ENCODE measurements at regions not wholly inside any gene's neighbourhood (a gene's known extent, or its start where the extent isn't known, plus 50 kb on each side); places are given as distances from the start of the nearest gene placed in this dataset.
"Not testable (repeated sequence)": the region's sequence is repeated elsewhere in the genome, so short reads cannot be mapped to it uniquely, and the experiment has no call there.

DNA sequence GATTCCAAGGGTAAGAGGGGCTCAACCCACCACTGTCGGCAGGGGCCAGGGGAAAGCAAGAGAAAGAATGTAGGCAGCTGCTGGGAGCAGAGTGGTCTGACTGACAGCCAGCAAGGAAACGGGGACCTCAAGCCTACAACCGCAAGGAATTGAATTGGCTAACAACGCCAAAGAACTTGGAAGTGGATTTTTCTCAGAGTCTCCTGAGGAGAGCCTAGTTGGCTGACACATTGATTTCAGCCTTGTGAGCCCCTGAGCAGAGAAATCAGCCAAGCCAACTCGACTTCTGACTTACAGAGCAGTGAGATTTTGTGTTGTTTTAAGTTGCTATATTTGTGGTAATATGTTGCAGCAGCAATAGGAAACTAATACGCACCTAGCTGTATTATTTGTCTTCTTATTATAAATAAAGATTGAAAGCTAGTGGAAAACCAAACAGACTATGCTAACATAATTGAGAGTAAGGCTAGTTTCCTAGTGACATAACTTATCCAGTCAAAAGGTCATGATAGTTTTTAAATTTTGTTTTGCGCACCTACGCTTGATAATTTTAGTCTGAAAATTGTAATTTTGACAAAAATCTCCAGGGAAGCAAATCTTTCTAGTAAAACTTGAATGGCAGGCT, 145.8 kb upstream of the HCCS start:
- DNase-seq (ENCODE audit: low spot score) = no peak

- DNase-seq (ENCODE audit: low spot score) = no peak
These were observed 145.1 kb upstream of the HCCS start for GRCh38 chrX:10966057-10966456.

DNA sequence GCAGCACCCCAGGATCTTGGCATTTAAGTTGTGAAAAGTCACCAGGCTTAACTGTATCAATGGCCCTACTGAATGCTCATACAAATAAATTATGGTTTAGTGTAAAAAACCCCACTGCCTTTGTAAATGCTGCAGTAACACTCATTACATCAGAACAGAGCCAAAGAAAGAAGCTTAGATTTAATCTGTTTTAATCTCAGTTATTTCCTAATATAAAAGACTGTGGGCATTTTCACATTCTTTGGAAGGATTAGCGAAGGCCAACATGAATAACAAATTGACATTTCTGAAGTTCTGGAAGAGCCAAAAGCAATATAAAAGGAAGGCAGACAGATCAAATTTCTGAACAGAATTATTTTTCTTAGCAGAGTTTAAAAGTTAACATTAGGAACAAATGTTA, 140.0 kb upstream of the HCCS start:
- DNase-seq (ENCODE audit: low spot score) = no peak

GRCh38 chrX:10971759-10972158, 139.4 kb upstream of the HCCS start:
- no peak for DNase-seq (ENCODE audit: low spot score)

GRCh38 chrX:10972706-10973105, 138.4 kb upstream of the HCCS start:
- DNase-seq (ENCODE audit: low spot score) = no peak

DNA sequence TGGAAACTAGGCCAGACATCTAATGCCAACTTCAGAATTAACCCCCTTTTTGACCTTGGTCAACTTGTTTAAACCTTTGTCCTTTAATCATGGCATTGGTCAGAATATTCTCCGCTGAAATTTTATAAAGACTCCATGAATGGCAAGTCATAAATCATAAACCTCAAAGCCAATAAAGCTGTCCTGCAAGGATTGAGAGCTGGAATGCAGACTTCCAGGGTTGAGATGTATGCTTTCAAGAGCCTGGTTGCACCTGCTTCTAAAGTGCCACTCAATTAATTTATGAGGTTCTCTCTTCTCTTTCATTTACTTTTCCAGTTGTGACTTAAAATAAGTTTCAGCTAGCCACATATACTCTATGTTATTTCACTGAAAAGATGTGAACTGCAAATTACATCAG, 136.2 kb upstream of the HCCS start:
- DNase-seq (ENCODE audit: low spot score) = no peak

DNA sequence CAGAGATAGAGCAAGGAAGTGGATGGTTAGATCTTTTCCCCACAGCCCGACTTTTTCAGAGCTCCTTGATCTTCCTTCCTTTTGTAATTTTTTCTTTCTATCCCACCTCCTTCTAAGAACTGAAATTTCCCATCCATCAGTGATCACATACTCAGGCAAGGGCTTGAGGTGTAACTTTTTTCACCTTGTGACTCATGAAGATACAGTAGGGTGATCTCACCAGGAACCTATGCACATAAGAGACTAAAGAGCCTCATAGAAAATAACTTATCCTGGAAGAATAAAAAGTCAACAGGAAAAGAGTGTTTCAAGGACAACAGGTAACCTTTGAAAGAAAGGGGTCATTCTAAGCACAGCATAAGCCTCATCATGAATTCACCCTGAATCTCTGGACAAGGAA, 131.2 kb upstream of the HCCS start:
- no peak for DNase-seq (ENCODE audit: low spot score)

DNA sequence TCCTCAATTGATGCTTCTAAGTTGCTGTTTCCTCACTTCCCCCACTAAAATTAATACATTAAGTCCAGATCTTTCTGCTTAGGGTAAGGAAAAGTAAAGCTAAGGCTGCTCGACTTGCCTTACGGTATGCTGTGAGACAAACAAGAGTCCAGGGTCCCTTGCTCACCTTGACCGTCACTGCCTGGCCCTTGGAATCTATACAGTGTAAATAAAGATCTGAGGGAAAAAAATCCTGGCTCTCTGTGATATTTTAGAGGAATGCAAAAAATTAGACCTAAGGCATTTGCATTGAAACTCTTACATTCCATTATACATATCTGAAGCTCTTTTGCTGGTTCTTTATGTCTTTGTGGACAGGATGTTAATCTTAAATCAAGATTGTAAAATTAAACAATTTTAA, 129.6 kb upstream of the HCCS start:
- no peak for DNase-seq (ENCODE audit: low spot score)

DNA sequence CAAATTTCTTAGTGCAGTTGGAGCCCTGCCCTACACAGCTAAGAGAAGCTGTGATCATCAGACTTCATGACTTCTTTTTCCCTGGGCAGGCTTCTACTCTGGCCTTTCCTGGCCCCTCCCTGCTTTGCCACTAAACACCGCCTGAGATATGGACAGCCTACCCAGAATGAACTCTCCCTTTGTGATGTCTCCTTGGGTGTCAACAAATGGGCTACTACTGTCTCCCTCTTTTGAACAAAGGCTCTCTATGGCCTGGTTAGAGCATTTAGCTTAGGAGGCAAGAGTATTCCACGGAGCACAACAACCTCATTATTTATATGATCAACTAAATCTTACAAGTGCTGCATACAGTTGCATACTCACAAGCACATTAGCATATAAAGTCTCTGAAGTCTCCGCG, 127.6 kb upstream of the HCCS start:
- no peak for DNase-seq (ENCODE audit: low spot score)

DNA sequence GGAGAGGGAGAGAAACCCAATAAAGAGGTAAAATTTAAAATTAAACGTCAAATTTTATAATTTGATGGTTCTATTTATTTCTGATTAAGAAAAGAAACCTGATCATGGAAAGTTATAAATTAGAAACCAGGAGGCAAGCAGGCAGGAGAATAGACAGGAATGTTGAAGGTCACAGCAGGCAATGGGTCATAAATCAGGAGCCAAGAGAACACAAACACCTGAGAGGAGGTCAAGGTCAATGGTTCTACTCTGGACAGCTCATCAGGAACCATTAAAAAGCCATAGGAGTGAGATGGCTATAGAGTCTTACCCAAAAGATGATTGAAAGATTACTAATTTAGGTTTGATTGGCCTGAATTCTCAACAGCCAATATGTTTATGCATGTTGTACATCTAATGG, 126.9 kb upstream of the HCCS start:
- no peak for DNase-seq (ENCODE audit: low spot score)

DNA sequence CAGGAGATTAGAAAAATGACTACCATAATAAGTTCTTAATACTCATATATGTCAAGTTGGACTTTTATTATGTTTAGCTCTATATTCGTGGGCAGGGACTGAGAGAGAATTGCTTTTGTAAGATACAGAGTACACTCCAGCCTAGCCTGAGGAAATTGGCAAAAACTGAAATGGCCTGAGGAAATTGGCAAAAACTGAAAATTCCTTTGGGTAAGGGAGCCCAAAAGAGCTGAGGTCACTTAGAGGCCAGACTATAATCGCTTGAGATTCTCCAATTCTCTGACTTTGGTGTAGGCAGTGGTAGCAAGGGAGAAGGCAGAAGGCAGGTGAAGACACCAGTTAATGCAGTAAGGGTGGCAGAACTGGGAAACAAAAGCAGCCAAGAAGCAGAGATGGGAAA, 124.5 kb upstream of the HCCS start:
- no peak for DNase-seq (ENCODE audit: low spot score)

GRCh38 chrX:10988653-10989052, 122.5 kb upstream of the HCCS start:
- DNase-seq (ENCODE audit: low spot score) = no peak

DNA sequence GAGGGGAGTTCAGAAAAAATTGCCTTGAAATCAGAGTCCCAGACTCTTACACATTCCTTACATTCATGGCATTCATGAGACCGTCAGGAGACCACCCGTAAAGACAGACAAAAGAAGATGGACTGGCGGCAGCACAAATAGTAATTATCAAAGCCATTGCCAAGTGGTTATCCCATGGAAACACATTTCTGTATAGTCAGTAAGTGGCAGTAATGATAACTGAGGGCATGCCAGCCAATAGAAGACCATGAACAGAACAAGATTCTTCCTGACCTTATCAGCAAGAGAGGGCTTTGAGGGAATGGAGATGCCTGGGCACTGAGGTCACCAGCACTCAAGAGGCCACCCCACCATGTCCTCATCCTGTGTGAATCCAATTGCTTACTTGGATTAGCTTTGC, 121.7 kb upstream of the HCCS start:
- DNase-seq (ENCODE audit: low spot score) = no peak

DNA sequence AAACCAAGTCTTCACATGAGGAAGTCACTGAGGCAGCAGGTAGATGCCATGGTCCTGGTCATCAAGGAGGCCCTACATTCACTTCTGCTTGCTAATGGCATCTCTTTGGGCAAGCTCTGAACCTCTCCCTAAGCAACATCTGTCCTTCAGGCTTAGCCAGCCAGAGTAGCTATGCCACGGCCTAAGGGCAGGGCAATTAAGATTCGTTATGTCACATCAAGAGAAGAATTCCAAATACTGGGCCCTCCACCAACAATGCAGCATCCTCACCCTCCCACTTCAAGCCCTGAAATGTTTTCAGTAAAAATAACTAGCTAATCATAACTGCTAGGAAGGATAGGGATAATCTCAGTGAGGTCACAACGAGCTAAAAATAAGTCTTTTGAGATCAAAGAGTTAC, 120.7 kb upstream of the HCCS start:
- DNase-seq (ENCODE audit: low spot score) = no peak

DNA sequence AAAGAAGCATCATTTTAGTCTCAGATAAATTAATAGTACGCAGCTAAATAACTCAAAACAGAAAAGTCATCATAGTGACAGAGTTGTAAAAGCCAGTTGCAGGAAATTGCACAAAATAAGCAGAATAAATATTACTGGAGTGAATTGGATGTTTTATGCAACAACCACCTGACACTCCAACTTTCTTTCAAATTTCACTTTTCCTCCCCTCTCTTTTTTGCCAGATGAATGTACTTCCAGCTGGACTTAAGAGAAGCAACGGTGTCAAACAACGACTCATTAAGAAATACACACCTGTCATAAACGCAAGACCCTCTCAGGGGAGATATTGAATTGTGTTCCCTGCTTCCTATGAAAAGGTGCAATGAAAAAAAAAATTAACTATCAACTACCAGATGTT, 120.2 kb upstream of the HCCS start:
- DNase-seq (ENCODE audit: low spot score) = no peak

GRCh38 chrX:10992110-10992509, 119.0 kb upstream of the HCCS start:
- no peak for DNase-seq (ENCODE audit: low spot score)

- not testable (repeated sequence) for DNase-seq (ENCODE audit: low spot score)
These were observed 104.1 kb upstream of the HCCS start for GRCh38 chrX:11007076-11007475.

GRCh38 chrX:11010476-11010875, 100.7 kb upstream of the HCCS start:
- no peak for DNase-seq (ENCODE audit: low spot score)

DNA sequence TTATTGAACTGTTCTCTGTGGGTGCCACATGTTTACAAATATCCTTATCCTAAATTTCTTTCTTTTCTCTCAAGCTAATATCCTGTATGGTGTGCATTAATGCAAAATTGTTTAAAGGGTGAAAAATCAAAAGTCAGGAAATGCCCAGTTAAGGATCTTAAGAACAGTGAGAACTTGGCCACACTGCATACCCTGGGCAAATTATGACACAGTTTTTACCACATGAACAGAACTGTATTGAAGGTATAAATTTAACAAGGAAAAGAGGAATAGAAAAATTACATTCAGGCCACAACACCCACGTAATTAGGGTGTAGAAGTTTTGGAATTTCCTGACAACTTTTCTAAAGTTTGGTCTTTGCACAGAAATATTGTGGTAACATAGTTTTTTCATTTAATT, 94.4 kb upstream of the HCCS start:
- no peak for DNase-seq (ENCODE audit: low spot score)

GRCh38 chrX:11022588-11022987, 88.5 kb upstream of the HCCS start:
- DNase-seq (ENCODE audit: low spot score) = not testable (repeated sequence)

DNA sequence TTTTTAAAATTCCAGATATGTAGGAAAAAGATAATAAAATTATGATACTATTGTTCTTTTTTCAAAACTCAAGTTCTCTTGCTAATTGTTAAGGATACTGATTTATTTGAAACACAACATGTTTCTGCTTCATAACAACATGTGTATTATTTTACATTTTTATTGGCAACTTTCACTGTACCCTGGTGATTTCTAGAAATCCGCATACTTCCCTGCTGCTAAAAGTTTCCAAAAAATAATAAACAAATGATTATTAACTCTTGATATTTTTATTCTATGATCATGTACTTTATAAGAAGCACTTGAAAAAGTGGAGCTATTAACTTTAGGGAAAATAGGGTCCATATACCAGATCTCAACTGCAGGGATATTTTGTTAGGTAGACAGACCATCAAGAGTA, 71.2 kb upstream of the HCCS start:
- no peak for DNase-seq (ENCODE audit: low spot score)

- no peak for DNase-seq (ENCODE audit: low spot score)
These were observed 70.7 kb upstream of the HCCS start for GRCh38 chrX:11040405-11040804.

DNA sequence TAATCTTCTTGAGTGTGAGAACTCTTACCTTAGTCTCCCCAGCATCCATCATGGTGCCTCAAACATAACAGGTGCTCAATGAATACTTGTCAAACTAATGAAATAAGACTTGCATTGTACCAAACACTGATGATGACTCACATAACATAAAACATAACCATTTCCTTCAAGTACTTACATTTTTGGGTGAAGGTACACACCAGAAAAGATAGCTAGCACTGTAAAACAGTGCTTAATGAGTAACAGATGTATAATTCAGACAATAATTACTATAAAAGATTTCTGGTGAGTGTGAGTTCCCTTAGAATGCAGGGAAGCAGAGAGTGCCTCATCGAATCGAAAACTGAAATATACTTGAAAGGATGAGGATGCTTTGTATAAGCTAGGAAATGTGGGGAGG, 70.1 kb upstream of the HCCS start:
- no peak for DNase-seq (ENCODE audit: low spot score)

- DNase-seq (ENCODE audit: low spot score) = no peak
These were observed 61.1 kb upstream of the HCCS start for GRCh38 chrX:11050013-11050412.

- no peak for DNase-seq (ENCODE audit: low spot score)
These were observed 57.8 kb upstream of the HCCS start for GRCh38 chrX:11053351-11053750.
